Body of pancreas (tissue), 4 donors: ENCODE measurements at regions not wholly inside any gene's neighbourhood (a gene's known extent, or its start where the extent isn't known, plus 50 kb on each side); places are given as distances from the start of the nearest gene placed in this dataset.

Experiments
- ATAC-seq: fragments of 150-250 bp; one replicate; pipeline ENCODE4 v1.9.1; 2016
- DNase-seq, 4 donors: peaks; one replicate each; pipeline ENCODE4 v3.0.0-alpha.2; 2019
- H3K27ac ChIP-seq, 4 donors: fragments of 200-600 bp; sonication (generic); 1 replicate in 3 of 4; 2 replicates in 1 of 4; pipeline versions ENCODE4 v1.5.1 to v1.6.1; 2016 to 2019; ENCODE audit warnings: mild to moderate bottlenecking in 1 of 4, mixed read lengths in 1 of 4, moderate library complexity in 1 of 4
- H3K27me3 ChIP-seq, 2 donors: fragments of 200-600 bp; sonication (generic); one replicate each; pipeline ENCODE4 v1.6.0; 2016; ENCODE audit warnings: mild to moderate bottlenecking in 1 of 2
- H3K36me3 ChIP-seq, 2 donors: fragments of 200-600 bp; sonication (generic); replicated peaks in 1 of 2; 2 replicates each; pipeline ENCODE4 v1.5.1; 2016; ENCODE audit warnings: low read depth in 2 of 2; ENCODE audit not compliant: insufficient read depth in 1 of 2
- H3K4me1 ChIP-seq: fragments of 200-600 bp; sonication (generic); one replicate; pipeline ENCODE4 v1.6.0; 2016
- H3K4me3 ChIP-seq, 2 donors: fragments of 200-600 bp; sonication (generic); 1 replicate in 1 of 2; 2 replicates in 1 of 2; pipeline ENCODE4 v1.5.1; 2016 to 2019
- H3K9me3 ChIP-seq, 3 donors: fragments of 200-600 bp; sonication (generic); 1 replicate in 2 of 3; 2 replicates in 1 of 3; pipeline ENCODE4 v1.5.1; 2016
- CTCF ChIP-seq, 7 experiments: fragments of 450-650 bp in 4 of 7; fragments of 200-600 bp in 3 of 7; sonication (generic) in 3 of 7; IDR thresholded peaks; one replicate each; pipeline ENCODE4 v1.5.1; 2016 to 2019; ENCODE audit warnings: antibody characterized with exemption in 7 of 7
- POLR2A ChIP-seq, 3 donors: fragments of 450-650 bp; IDR thresholded peaks; one replicate each; pipeline ENCODE4 v1.6.1; 2016; ENCODE audit warnings: antibody characterized with exemption in 3 of 3, mild to moderate bottlenecking in 2 of 3
- WGBS, 2 donors: methylation state at CpG; one replicate each; pipeline ENCODE4 v1.1.5; 2017; 5-methylcytosine and 5-hydroxymethylcytosine counted together
- intact Hi-C: fragments of 100-400 bp; cut with DNase I; formaldehyde crosslinking; loops from one replicate; pipeline ENCODE4 v1.15.1; 2023

GRCh38 chr2:138435701-138436100, 65.9 kb upstream of the SPOPL start:
- Histone ChIP-seq H3K27me3 (no peaks in the 10 kb centered on the region), H3K4me3 (no peak overlapping the region)
- no peak for ATAC-seq

GRCh38 chr2:138439733-138440132, 61.8 kb upstream of the SPOPL start:
- DNase-seq (no peak), ATAC-seq (no peak)
- H3K27me3 ChIP-seq, result no peaks in the 10 kb centered on the region
- no peaks in the 10 kb centered on the region for H3K9me3 ChIP-seq
- H3K4me1 ChIP-seq, result peaks cover 18% of the 10 kb centered on the region
- H3K27ac ChIP-seq, result no peak overlapping the region
- no peaks in the 10 kb centered on the region for H3K36me3 ChIP-seq
- WGBS, 2 donors, result 93 to 95% methylated on average over 2 of the region's 2 CpGs
- TF ChIP-seq POLR2A (IDR thresholded peaks at IDR 0.05) (no peak), CTCF (IDR thresholded peaks at IDR 0.05) (no peak)
- intact Hi-C loops, result no loop called here
- no peak overlapping the region for H3K4me3 ChIP-seq

More at GRCh38 chr2:138435701-138436100, 65.9 kb upstream of the SPOPL start:
- Histone ChIP-seq H3K9me3 (no peaks in the 10 kb centered on the region), H3K4me1 (peaks cover 15% of the 10 kb centered on the region), H3K36me3 (no peaks in the 10 kb centered on the region), H3K27ac (no peak overlapping the region)
- intact Hi-C loops, result no loop called here
- no peak for TF ChIP-seq CTCF (IDR thresholded peaks at IDR 0.05)
- TF ChIP-seq POLR2A (IDR thresholded peaks at IDR 0.05), result no peak
- WGBS, 2 donors, result 21 to 22% methylated on average over 1 of the region's 1 CpG
- DNase-seq, result no peak

- no peak overlapping the region for H3K27ac ChIP-seq
- no peak overlapping the region for H3K4me3 ChIP-seq
- TF ChIP-seq CTCF (IDR thresholded peaks at IDR 0.05) (no peak), POLR2A (IDR thresholded peaks at IDR 0.05) (no peak)
- intact Hi-C loops, result no loop called here
- 88 to 91% methylated on average over 1 of the region's 1 CpG for WGBS, 2 donors
- ATAC-seq, result no peak
- H3K4me1 ChIP-seq, result peaks cover 23% of the 10 kb centered on the region
- H3K9me3 ChIP-seq, result no peaks in the 10 kb centered on the region
- no peak for DNase-seq
- H3K36me3 ChIP-seq, result no peaks in the 10 kb centered on the region
- no peaks in the 10 kb centered on the region for H3K27me3 ChIP-seq
These were observed 60.8 kb upstream of the SPOPL start for GRCh38 chr2:138440759-138441158.

- Histone ChIP-seq H3K4me1 (peaks cover 15% of the 10 kb centered on the region), H3K4me3 (no peak overlapping the region), H3K27ac (no peak overlapping the region), H3K9me3 (no peaks in the 10 kb centered on the region), H3K27me3 (no peaks in the 10 kb centered on the region), H3K36me3 (no peaks in the 10 kb centered on the region)
- no peak for ATAC-seq
- 80 to 90% methylated on average over 3 of the region's 3 CpGs for WGBS, 2 donors
- DNase-seq, result no peak
- intact Hi-C loops, result no loop called here
- no peak for TF ChIP-seq CTCF (IDR thresholded peaks at IDR 0.05)
- no peak for TF ChIP-seq POLR2A (IDR thresholded peaks at IDR 0.05)
These were observed 59.7 kb upstream of the SPOPL start for GRCh38 chr2:138441916-138442315.

- ATAC-seq (no peak), DNase-seq (no peak)
- H3K4me3 ChIP-seq, result no peak overlapping the region
- H3K36me3 ChIP-seq, result no peaks in the 10 kb centered on the region
- H3K4me1 ChIP-seq, result peaks cover 8% of the 10 kb centered on the region
- intact Hi-C loops, result no loop called here
- no peaks in the 10 kb centered on the region for H3K27me3 ChIP-seq
- TF ChIP-seq POLR2A (IDR thresholded peaks at IDR 0.05), result no peak
- TF ChIP-seq CTCF (IDR thresholded peaks at IDR 0.05), result no peak
- WGBS, 2 donors, result 84 to 86% methylated on average over 4 of the region's 4 CpGs
- no peak overlapping the region for H3K27ac ChIP-seq
- H3K9me3 ChIP-seq, result no peaks in the 10 kb centered on the region
These were observed 57.2 kb upstream of the SPOPL start for GRCh38 chr2:138444411-138444810.
